ENCODE measurements at regions not wholly inside any gene's neighbourhood (a gene's known extent, or its start where the extent isn't known, plus 50 kb on each side); places are given as distances from the start of the nearest gene placed in this dataset.

GRCh38 chr2:217289907-217290280 lies 430.0 kb upstream of the TNP1 start:
- peaks cover 11% of the 10 kb centered on the region for H3K4me1 Mint-ChIP-seq
- H3K4me3 ChIP-seq, result peak overlapping the region; percentile 12; the same call in 1 of the 2 replicates
- H3K79me2 ChIP-seq (replicated peaks; ENCODE audit: insufficient read depth), result no peaks in the 10 kb centered on the region
- 0 out of 2 replicates have a peak, but pooled peaks cover 3% of the 10 kb centered on the region for H3K36me3 ChIP-seq (ENCODE audit: insufficient read depth)
- TF ChIP-seq REST (IDR thresholded peaks at IDR 0.05; ENCODE audit: unreplicated experiment) (no peak), CTCF (conservative IDR thresholded peaks at IDR 0.05; ENCODE audit: low read depth in 2 of 2) (no peak), POLR2AphosphoS5 (IDR thresholded peaks at IDR 0.05; ENCODE audit: low read depth) (no peak), STAT1 (IDR thresholded peaks at IDR 0.05; ENCODE audit: unreplicated experiment) (no peak), NANOG (IDR thresholded peaks at IDR 0.05; ENCODE audit: borderline replicate concordance) (no peak), ZNF331 (CRISPR knock-in tag; IDR thresholded peaks at IDR 0.05; ENCODE audit: low read depth) (no peak), CREB1 (CRISPR knock-in tag; IDR thresholded peaks at IDR 0.05; ENCODE audit: low read depth) (no peak), EZH2phosphoT487 (IDR thresholded peaks at IDR 0.05; ENCODE audit: unreplicated experiment) (no peak), JUNB (IDR thresholded peaks at IDR 0.05; ENCODE audit: unreplicated experiment) (no peak), EZH2 (IDR thresholded peaks at IDR 0.05; ENCODE audit: low read depth, unreplicated experiment) (no peak), ETS1 (IDR thresholded peaks at IDR 0.05) (no peak), ZNF114 (CRISPR knock-in tag; IDR thresholded peaks at IDR 0.05) (no peak)
- TF ChIP-seq, protein P1, sequence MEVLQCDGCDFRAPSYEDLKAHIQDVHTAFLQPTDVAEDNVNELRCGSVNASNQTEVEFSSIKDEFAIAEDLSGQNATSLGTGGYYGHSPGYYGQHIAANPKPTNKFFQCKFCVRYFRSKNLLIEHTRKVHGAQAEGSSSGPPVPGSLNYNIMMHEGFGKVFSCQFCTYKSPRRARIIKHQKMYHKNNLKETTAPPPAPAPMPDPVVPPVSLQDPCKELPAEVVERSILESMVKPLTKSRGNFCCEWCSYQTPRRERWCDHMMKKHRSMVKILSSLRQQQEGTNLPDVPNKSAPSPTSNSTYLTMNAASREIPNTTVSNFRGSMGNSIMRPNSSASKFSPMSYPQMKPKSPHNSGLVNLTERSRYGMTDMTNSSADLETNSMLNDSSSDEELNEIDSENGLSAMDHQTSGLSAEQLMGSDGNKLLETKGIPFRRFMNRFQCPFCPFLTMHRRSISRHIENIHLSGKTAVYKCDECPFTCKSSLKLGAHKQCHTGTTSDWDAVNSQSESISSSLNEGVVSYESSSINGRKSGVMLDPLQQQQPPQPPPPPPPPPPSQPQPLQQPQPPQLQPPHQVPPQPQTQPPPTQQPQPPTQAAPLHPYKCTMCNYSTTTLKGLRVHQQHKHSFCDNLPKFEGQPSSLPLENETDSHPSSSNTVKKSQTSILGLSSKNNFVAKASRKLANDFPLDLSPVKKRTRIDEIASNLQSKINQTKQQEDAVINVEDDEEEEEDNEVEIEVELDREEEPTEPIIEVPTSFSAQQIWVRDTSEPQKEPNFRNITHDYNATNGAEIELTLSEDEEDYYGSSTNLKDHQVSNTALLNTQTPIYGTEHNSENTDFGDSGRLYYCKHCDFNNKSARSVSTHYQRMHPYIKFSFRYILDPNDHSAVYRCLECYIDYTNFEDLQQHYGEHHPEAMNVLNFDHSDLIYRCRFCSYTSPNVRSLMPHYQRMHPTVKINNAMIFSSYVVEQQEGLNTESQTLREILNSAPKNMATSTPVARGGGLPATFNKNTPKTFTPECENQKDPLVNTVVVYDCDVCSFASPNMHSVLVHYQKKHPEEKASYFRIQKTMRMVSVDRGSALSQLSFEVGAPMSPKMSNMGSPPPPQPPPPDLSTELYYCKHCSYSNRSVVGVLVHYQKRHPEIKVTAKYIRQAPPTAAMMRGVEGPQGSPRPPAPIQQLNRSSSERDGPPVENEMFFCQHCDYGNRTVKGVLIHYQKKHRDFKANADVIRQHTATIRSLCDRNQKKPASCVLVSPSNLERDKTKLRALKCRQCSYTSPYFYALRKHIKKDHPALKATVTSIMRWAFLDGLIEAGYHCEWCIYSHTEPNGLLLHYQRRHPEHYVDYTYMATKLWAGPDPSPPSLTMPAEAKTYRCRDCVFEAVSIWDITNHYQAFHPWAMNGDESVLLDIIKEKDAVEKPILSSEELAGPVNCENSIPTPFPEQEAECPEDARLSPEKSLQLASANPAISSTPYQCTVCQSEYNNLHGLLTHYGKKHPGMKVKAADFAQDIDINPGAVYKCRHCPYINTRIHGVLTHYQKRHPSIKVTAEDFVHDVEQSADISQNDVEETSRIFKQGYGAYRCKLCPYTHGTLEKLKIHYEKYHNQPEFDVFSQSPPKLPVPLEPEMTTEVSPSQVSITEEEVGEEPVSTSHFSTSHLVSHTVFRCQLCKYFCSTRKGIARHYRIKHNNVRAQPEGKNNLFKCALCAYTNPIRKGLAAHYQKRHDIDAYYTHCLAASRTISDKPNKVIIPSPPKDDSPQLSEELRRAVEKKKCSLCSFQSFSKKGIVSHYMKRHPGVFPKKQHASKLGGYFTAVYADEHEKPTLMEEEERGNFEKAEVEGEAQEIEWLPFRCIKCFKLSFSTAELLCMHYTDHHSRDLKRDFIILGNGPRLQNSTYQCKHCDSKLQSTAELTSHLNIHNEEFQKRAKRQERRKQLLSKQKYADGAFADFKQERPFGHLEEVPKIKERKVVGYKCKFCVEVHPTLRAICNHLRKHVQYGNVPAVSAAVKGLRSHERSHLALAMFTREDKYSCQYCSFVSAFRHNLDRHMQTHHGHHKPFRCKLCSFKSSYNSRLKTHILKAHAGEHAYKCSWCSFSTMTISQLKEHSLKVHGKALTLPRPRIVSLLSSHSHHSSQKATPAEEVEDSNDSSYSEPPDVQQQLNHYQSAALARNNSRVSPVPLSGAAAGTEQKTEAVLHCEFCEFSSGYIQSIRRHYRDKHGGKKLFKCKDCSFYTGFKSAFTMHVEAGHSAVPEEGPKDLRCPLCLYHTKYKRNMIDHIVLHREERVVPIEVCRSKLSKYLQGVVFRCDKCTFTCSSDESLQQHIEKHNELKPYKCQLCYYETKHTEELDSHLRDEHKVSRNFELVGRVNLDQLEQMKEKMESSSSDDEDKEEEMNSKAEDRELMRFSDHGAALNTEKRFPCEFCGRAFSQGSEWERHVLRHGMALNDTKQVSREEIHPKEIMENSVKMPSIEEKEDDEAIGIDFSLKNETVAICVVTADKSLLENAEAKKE (CRISPR knock-in tag; IDR thresholded peaks at IDR 0.05), result no peak
- peaks cover 10% of the 10 kb centered on the region; the same call in 1 of the 2 replicates for H3K4me1 ChIP-seq (ENCODE audit: insufficient read depth)
- 0 out of 2 replicates have a peak overlapping the region, but pooled peaks have one; percentile 22 for H3K27ac ChIP-seq (ENCODE audit: low read depth)
- no peaks in the 10 kb centered on the region for H3K27me3 Mint-ChIP-seq (ENCODE audit: insufficient read depth, low read depth, poor library complexity)
- H3K4me3 Mint-ChIP-seq, result no peak overlapping the region
- DNase-seq (ENCODE audit: low spot score), result peak; percentile 16
- no peak overlapping the region for H2AFZ ChIP-seq
- peaks cover 21% of the 10 kb centered on the region for H3K36me3 Mint-ChIP-seq (ENCODE audit: low read depth)
- no peaks in the 10 kb centered on the region for H3K9me2 ChIP-seq (ENCODE audit: insufficient read depth)
- peak overlapping the region; percentile 56 for H3K4me2 ChIP-seq
- peak; percentile 81 for ATAC-seq
- H4K20me1 ChIP-seq (replicated peaks; ENCODE audit: insufficient read depth), result no peaks in the 10 kb centered on the region
- H3K27ac Mint-ChIP-seq, result peak overlapping the region; percentile 49; the same call in 1 of the 2 replicates
- H3K27me3 ChIP-seq (ENCODE audit: insufficient read depth), result no peaks in the 10 kb centered on the region
- no peaks in the 10 kb centered on the region for H3F3A ChIP-seq (replicated peaks; ENCODE audit: low read depth)
- peaks cover 18% of the 10 kb centered on the region for H3K9me3 Mint-ChIP-seq
